Kidney (tissue), 13 donors: ENCODE measurements at regions not wholly inside any gene's neighbourhood (a gene's known extent, or its start where the extent isn't known, plus 50 kb on each side); places are given as distances from the start of the nearest gene placed in this dataset.
"Not testable (repeated sequence)": the region's sequence is repeated elsewhere in the genome, so short reads cannot be mapped to it uniquely, and the experiment has no call there.

Experiments
- DNase-seq, 5 donors: peaks; one replicate each; pipeline ENCODE4 v3.0.0-alpha.2; 2013 to 2020
- FAIRE-seq: peaks from 2 replicates; lab custom pipeline; 2012; peaks lifted over from hg19 to GRCh38; lab: Jason Lieb, UNC
- H3K27ac ChIP-seq, 2 donors: one replicate each; pipeline ENCODE4 v1.7.0; 2013; ENCODE audit warnings: low read depth in 2 of 2, low read length in 2 of 2, inconsistent platforms in 1 of 2
- H3K27me3 ChIP-seq: one replicate; pipeline ENCODE4 v1.7.1; 2013; ENCODE audit warnings: low read length, inconsistent platforms; ENCODE audit not compliant: control insufficient read depth, insufficient read depth
- H3K36me3 ChIP-seq, 3 donors: one replicate each; pipeline versions ENCODE4 v1.7.0 to v1.7.1; 2013; ENCODE audit warnings: low read length in 3 of 3, control low read depth in 1 of 3, inconsistent platforms in 1 of 3; ENCODE audit not compliant: insufficient read depth in 3 of 3, control insufficient read depth in 2 of 3
- H3K4me1 ChIP-seq, 3 donors: one replicate each; pipeline versions ENCODE4 v1.7.0 to v1.7.1; 2013; ENCODE audit warnings: low read length in 3 of 3, inconsistent platforms in 1 of 3, low read depth in 1 of 3; ENCODE audit not compliant: control insufficient read depth in 2 of 3, insufficient read depth in 2 of 3
- H3K4me3 ChIP-seq, 3 donors: one replicate each; pipeline versions ENCODE4 v1.7.0 to v1.8.1; 2013; ENCODE audit warnings: low read length in 3 of 3, control low read depth in 1 of 3, inconsistent platforms in 1 of 3
- H3K9ac ChIP-seq, 3 donors: one replicate each; pipeline versions ENCODE4 v1.7.0 to v1.7.1; 2013; ENCODE audit warnings: low read length in 3 of 3, control low read depth in 1 of 3, inconsistent platforms in 1 of 3
- H3K9me3 ChIP-seq, 3 donors: one replicate each; pipeline versions ENCODE4 v1.7.0 to v1.7.1; 2013; ENCODE audit warnings: low read length in 3 of 3, control low read depth in 1 of 3, inconsistent platforms in 1 of 3; ENCODE audit not compliant: control insufficient read depth in 2 of 3, insufficient read depth in 1 of 3
- intact Hi-C: fragments of 100-400 bp; cut with DNase I; formaldehyde crosslinking; loops from one replicate; pipeline ENCODE4 v1.11.1; 2022
- TF ChIP-seq, protein P1 (sequence below): IDR thresholded peaks from 3 replicates; pipeline ENCODE4 v1.5.1; 2012; ENCODE audit warnings: mild to moderate bottlenecking, moderate library complexity, borderline replicate concordance; ENCODE audit not compliant: insufficient read depth; ENCODE audit errors: extremely low read depth
- donor health status: control.
- donor health status: control.
- donor health status: control.
- donor health status: control.
- donor health status: control.
- donor health status: DM: yes; HTN: yes; CAD: no.
- donor health status: Normal renal cell carcinoma (clear cell type).

DNA sequence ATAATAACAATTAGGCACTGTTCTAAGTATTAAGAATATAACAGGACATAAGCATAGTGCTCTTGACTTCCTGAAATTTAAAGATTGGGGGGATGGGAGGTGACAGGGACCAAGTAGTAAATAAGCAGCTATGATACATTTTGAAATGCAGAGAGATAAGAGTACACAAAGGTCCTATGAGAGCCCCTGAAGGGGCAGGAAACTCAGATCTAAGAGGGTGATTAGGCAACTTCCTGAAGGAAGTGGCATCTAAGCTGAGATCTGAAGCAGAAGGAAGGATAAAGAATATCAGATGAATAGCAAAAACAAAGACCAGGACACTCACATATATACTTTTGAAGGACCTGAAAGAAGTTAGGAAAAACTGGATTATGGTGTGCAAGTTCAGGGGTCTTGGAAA is 415.2 kb upstream of the FRG2C start:
- intact Hi-C loops = no loop called here
- Histone ChIP-seq H3K9me3 (no peaks in the 10 kb centered on the region), H3K4me3 (no peak overlapping the region), H3K9ac (no peak overlapping the region), H3K27ac (no peak overlapping the region), H3K27me3 (no peaks in the 10 kb centered on the region), H3K36me3 (no peaks in the 10 kb centered on the region), H3K4me1 (no peaks in the 10 kb centered on the region)
- DNase-seq = no peak
- no peak for FAIRE-seq
- TF ChIP-seq, protein P1, sequence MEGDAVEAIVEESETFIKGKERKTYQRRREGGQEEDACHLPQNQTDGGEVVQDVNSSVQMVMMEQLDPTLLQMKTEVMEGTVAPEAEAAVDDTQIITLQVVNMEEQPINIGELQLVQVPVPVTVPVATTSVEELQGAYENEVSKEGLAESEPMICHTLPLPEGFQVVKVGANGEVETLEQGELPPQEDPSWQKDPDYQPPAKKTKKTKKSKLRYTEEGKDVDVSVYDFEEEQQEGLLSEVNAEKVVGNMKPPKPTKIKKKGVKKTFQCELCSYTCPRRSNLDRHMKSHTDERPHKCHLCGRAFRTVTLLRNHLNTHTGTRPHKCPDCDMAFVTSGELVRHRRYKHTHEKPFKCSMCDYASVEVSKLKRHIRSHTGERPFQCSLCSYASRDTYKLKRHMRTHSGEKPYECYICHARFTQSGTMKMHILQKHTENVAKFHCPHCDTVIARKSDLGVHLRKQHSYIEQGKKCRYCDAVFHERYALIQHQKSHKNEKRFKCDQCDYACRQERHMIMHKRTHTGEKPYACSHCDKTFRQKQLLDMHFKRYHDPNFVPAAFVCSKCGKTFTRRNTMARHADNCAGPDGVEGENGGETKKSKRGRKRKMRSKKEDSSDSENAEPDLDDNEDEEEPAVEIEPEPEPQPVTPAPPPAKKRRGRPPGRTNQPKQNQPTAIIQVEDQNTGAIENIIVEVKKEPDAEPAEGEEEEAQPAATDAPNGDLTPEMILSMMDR = no peak

GRCh38 chr3:75254685-75255084 is 409.4 kb upstream of the FRG2C start:
- Histone ChIP-seq H3K27me3 (no peaks in the 10 kb centered on the region), H3K27ac (no peak overlapping the region), H3K9ac (no peak overlapping the region), H3K4me3 (no peak overlapping the region), H3K36me3 (no peaks in the 10 kb centered on the region), H3K4me1 (no peaks in the 10 kb centered on the region), H3K9me3 (no peaks in the 10 kb centered on the region)
- no peak for FAIRE-seq
- intact Hi-C loops = no loop called here
- no peak for DNase-seq
- TF ChIP-seq, protein P1 = no peak

GRCh38 chr3:75258825-75259683 is 405.1 kb upstream of the FRG2C start:
- FAIRE-seq = peak; percentile 76
- H3K4me1 ChIP-seq, intact Hi-C loops, H3K9me3 ChIP-seq, H3K27me3 ChIP-seq, H3K36me3 ChIP-seq, H3K9ac ChIP-seq, H3K27ac ChIP-seq, H3K4me3 ChIP-seq: not testable (repeated sequence)
- peak in 2 of 5 donors; percentile 16 to 26 for DNase-seq
- TF ChIP-seq, protein P1 = peak; percentile 6

DNA sequence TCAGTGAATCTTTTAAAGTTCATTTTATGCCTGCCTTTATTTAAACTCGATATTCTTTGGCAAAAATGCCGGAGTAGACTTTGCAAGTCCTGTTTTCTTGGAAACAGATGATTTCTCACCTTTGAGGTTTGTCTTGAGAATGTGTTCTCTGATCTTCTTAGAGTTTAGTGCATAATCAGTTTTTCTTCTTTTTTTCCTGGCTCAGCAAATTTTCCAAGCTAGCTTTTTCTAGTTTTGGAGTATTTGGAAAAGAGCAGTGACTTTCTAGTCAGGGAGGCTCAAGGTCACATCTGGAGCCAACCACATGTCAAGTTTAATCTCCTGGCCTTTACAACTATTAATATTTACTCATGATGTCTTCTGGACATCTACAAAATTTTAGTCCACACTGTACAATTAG is 403.2 kb upstream of the FRG2C start:
- DNase-seq, H3K9ac ChIP-seq, H3K4me1 ChIP-seq, intact Hi-C loops, H3K36me3 ChIP-seq, H3K4me3 ChIP-seq, FAIRE-seq, H3K27ac ChIP-seq, H3K27me3 ChIP-seq, H3K9me3 ChIP-seq: not testable (repeated sequence)
